ENCODE measurements at regions not wholly inside any gene's neighbourhood (a gene's known extent, or its start where the extent isn't known, plus 50 kb on each side); places are given as distances from the start of the nearest gene placed in this dataset.

DNA sequence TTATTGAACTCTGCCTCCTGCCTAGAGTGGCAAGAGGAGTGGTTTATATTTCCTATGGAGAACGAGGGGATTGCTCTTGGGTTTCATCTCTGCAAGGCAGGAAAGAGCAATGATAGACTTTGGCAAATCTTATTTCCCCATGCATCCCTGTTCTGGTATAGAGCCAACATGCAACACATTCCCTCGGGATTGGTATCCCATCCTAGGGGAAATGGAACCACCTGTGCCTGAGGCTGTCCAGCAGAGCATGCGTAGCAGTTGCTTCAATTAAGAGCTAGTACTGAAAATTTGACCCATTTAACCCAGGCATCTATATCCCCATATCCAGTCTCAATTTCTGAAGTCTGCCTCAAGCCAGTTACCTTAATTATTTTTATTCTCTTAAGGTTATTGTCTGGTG, 205.3 kb downstream of the KCNS3 start:
- TF ChIP-seq, protein P1, sequence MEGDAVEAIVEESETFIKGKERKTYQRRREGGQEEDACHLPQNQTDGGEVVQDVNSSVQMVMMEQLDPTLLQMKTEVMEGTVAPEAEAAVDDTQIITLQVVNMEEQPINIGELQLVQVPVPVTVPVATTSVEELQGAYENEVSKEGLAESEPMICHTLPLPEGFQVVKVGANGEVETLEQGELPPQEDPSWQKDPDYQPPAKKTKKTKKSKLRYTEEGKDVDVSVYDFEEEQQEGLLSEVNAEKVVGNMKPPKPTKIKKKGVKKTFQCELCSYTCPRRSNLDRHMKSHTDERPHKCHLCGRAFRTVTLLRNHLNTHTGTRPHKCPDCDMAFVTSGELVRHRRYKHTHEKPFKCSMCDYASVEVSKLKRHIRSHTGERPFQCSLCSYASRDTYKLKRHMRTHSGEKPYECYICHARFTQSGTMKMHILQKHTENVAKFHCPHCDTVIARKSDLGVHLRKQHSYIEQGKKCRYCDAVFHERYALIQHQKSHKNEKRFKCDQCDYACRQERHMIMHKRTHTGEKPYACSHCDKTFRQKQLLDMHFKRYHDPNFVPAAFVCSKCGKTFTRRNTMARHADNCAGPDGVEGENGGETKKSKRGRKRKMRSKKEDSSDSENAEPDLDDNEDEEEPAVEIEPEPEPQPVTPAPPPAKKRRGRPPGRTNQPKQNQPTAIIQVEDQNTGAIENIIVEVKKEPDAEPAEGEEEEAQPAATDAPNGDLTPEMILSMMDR (IDR thresholded peaks at IDR 0.05), result no peak
- no peak for TF ChIP-seq POLR2A (IDR thresholded peaks at IDR 0.05)
